Activated naive CD4-positive, alpha-beta T cell (primary cell): ENCODE measurements at regions not wholly inside any gene's neighbourhood (a gene's known extent, or its start where the extent isn't known, plus 50 kb on each side); places are given as distances from the start of the nearest gene placed in this dataset.

Experiments
- DNase-seq, 4 experiments: peaks; one replicate each; lab custom pipeline; 2025; lab: John Stamatoyannopoulos, UW

- no peak for DNase-seq
These were observed 610.1 kb downstream of the TECRL start for GRCh38 chr4:63799166-63799565.

GRCh38 chr4:63795301-63795700 is 613.9 kb downstream of the TECRL start:
- DNase-seq = no peak

GRCh38 chr4:63790377-63790776 is 618.9 kb downstream of the TECRL start:
- no peak for DNase-seq

GRCh38 chr4:63788271-63788670 is 621.0 kb downstream of the TECRL start:
- no peak for DNase-seq

- no peak for DNase-seq
These were observed 621.9 kb downstream of the TECRL start for GRCh38 chr4:63787326-63787725.

GRCh38 chr4:63786171-63786570 is 623.1 kb downstream of the TECRL start:
- no peak for DNase-seq

GRCh38 chr4:63784822-63785221 is 624.4 kb downstream of the TECRL start:
- DNase-seq = no peak

- no peak for DNase-seq
These were observed 631.6 kb downstream of the TECRL start for GRCh38 chr4:63777601-63778000.

GRCh38 chr4:63764400-63764799 is 644.9 kb downstream of the TECRL start:
- DNase-seq = no peak

GRCh38 chr4:63757929-63758328 is 651.3 kb downstream of the TECRL start:
- no peak for DNase-seq

- DNase-seq = no peak
These were observed 666.4 kb downstream of the TECRL start for GRCh38 chr4:63742882-63743281.

- no peak for DNase-seq
These were observed 679.7 kb downstream of the TECRL start for GRCh38 chr4:63729519-63729918.

- no peak for DNase-seq
These were observed 680.6 kb downstream of the TECRL start for GRCh38 chr4:63728480-63729177.

- no peak for DNase-seq
These were observed 691.9 kb downstream of the TECRL start for GRCh38 chr4:63717384-63717783.

- DNase-seq = no peak
These were observed 700.6 kb downstream of the TECRL start for GRCh38 chr4:63708661-63709060.

GRCh38 chr4:63700569-63700968 is 708.7 kb downstream of the TECRL start:
- DNase-seq = no peak

GRCh38 chr4:63693321-63693720 is 715.9 kb downstream of the TECRL start:
- DNase-seq = no peak

GRCh38 chr4:63678358-63678931 is 730.8 kb downstream of the TECRL start:
- no peak for DNase-seq

- no peak for DNase-seq
These were observed 738.5 kb downstream of the TECRL start for GRCh38 chr4:63670735-63671134.

GRCh38 chr4:63663870-63664269 is 745.4 kb downstream of the TECRL start:
- no peak for DNase-seq

GRCh38 chr4:63644396-63644795 is 764.9 kb downstream of the TECRL start:
- DNase-seq = no peak

- no peak for DNase-seq
These were observed 772.0 kb downstream of the TECRL start for GRCh38 chr4:63637270-63637669.

GRCh38 chr4:63632858-63633257 is 776.4 kb downstream of the TECRL start:
- no peak for DNase-seq

- DNase-seq = no peak
These were observed 789.0 kb downstream of the TECRL start for GRCh38 chr4:63620271-63620670.
